Brain microvascular endothelial cell (primary cell): ENCODE measurements at regions not wholly inside any gene's neighbourhood (a gene's known extent, or its start where the extent isn't known, plus 50 kb on each side); places are given as distances from the start of the nearest gene placed in this dataset.

ENCODE experiments used
- DNase-seq: peaks from one replicate; pipeline ENCODE4 v3.0.0-alpha.2; 2020
- H3K27ac ChIP-seq: fragments of 250-450 bp; sonication (Bioruptor Pico); 2 replicates; pipeline ENCODE4 v1.5.1; 2020; ENCODE audit warnings: mild to moderate bottlenecking, moderate library complexity
- H3K27me3 ChIP-seq: fragments of 250-450 bp; sonication (Bioruptor Pico); replicated peaks from 2 replicates; pipeline ENCODE4 v1.5.1; 2020; ENCODE audit warnings: mild to moderate bottlenecking
- H3K36me3 ChIP-seq: fragments of 250-450 bp; sonication (Bioruptor Pico); replicated peaks from 2 replicates; pipeline ENCODE4 v1.5.1; 2020; ENCODE audit warnings: mild to moderate bottlenecking
- H3K4me3 ChIP-seq: 2 replicates; pipeline ENCODE4 v1.5.1; 2011; ENCODE audit warnings: low read depth, mild to moderate bottlenecking, control low read depth, low read length, moderate library complexity
- in situ Hi-C: cut with HindIII; loops from 2 replicates; pipeline ENCODE4 v1.10.0; 2017; ENCODE audit warnings: low sequenced_read_pairs, low pct_ligation_motif_present
- TF ChIP-seq, protein P1 (sequence below): IDR thresholded peaks from 2 replicates; pipeline ENCODE4 v1.5.1; 2011; ENCODE audit warnings: low read depth, mild to moderate bottlenecking, moderate library complexity, low read length, control low read depth, inconsistent platforms; ENCODE audit errors: missing control alignments

DNA sequence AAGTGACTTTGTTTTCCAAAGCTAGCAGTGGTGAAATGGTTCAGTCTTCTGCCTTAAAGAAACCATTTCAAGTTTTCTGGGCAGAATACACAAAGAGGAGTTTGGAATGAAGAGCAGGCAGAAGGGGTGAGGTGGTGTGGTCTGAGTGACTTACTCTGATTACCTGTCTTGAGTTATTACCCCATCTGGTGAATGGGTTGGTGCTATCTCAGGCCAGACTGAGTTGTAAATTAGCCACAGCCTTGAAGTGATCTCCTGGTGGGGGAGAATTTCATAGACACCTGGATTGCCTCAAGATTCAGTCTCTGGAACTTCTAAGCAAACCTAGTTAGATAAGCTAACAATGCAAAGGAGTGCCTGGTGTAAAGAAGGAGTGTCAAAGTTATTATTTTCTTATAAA, 983.5 kb upstream of the NXPH2 start:
- Histone ChIP-seq H3K4me3 (no peak overlapping the region), H3K36me3 (no peaks in the 10 kb centered on the region), H3K27me3 (no peaks in the 10 kb centered on the region), H3K27ac (no peak overlapping the region)
- TF ChIP-seq, protein P1, sequence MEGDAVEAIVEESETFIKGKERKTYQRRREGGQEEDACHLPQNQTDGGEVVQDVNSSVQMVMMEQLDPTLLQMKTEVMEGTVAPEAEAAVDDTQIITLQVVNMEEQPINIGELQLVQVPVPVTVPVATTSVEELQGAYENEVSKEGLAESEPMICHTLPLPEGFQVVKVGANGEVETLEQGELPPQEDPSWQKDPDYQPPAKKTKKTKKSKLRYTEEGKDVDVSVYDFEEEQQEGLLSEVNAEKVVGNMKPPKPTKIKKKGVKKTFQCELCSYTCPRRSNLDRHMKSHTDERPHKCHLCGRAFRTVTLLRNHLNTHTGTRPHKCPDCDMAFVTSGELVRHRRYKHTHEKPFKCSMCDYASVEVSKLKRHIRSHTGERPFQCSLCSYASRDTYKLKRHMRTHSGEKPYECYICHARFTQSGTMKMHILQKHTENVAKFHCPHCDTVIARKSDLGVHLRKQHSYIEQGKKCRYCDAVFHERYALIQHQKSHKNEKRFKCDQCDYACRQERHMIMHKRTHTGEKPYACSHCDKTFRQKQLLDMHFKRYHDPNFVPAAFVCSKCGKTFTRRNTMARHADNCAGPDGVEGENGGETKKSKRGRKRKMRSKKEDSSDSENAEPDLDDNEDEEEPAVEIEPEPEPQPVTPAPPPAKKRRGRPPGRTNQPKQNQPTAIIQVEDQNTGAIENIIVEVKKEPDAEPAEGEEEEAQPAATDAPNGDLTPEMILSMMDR = no peak
- no peak for DNase-seq
- in situ Hi-C loops = no loop called here

- H3K36me3 ChIP-seq = no peaks in the 10 kb centered on the region
- no peak for DNase-seq
- no peak overlapping the region for H3K4me3 ChIP-seq
- TF ChIP-seq, protein P1 = no peak
- in situ Hi-C loops = no loop called here
- H3K27me3 ChIP-seq = no peaks in the 10 kb centered on the region
- H3K27ac ChIP-seq = no peak overlapping the region
Measured at GRCh38 chr2:139759000-139759505, 978.9 kb upstream of the NXPH2 start.

GRCh38 chr2:139746901-139747300, 966.7 kb upstream of the NXPH2 start:
- Histone ChIP-seq H3K27ac (no peak overlapping the region), H3K27me3 (no peaks in the 10 kb centered on the region), H3K4me3 (no peak overlapping the region), H3K36me3 (no peaks in the 10 kb centered on the region)
- DNase-seq = no peak
- in situ Hi-C loops = no loop called here
- TF ChIP-seq, protein P1 = no peak

DNA sequence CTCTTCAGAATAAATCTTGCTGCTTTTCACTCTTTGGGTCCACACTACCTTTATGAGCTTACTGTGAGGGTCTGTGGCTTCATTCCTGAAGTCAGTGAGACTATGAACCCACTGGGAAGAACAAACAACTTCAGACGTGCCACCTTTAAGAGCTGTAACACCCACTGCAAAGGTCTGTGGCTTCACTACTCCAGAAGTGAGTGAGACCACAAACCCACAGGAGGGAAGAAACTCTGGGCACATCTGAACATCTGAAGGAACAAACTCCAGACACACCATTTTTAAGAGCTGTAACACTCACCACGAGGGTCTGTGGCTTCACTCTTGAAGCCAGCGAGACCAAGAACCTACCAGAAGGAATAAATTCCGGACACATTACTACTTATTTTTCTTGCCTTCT, 964.1 kb upstream of the NXPH2 start:
- in situ Hi-C loops = no loop called here
- DNase-seq = no peak
- H3K4me3 ChIP-seq = no peak overlapping the region
- no peaks in the 10 kb centered on the region for H3K27me3 ChIP-seq
- H3K27ac ChIP-seq = no peak overlapping the region
- H3K36me3 ChIP-seq = no peaks in the 10 kb centered on the region
- TF ChIP-seq, protein P1 = no peak

DNA sequence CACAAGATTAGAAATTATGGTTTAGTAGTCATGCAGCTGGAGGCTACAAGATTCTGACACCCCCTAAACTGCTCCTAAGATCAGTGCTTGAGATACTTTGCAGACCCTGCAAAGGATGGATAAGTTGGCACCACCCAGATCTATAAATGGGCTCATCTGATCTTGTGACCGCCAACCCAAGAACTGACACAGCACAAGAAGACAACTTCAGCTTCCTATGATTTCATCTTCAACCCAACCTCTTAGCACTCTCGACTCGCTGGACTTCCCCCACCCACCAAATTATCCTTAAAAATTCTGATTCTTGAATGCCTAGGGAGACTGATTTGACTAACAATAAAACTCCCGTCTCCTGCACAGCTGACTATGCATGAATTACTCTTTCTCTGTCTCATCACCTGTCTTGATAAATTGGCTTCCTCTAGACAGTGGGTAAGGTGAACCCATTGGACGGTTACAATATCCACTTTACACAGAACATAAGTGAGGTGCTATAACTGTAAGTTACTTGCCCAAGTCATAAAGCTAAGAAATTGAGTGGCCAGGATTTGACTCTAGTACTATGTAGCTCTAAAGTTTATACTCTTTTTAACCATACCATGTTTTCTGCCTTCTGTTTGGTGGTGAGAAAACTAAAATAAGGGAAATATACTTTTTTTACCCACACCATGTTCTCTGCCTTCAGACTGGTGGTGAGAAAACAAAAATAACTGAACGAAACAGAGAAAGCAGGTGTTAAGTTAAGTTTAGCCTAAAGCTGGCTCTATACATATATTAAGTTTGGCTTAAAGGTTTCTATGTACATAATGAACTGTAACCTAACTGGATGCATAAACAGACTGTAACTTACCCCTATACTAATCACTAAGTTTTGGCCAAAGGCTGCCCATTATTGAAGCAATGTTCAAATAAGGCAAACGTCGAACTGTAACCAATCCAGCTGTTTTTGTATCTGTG, 962.3 kb upstream of the NXPH2 start:
- TF ChIP-seq, protein P1 = no peak
- H3K27me3 ChIP-seq = no peaks in the 10 kb centered on the region
- H3K27ac ChIP-seq = no peak overlapping the region
- no peaks in the 10 kb centered on the region for H3K36me3 ChIP-seq
- no peak for DNase-seq
- no peak overlapping the region for H3K4me3 ChIP-seq
- in situ Hi-C loops = no loop called here

DNA sequence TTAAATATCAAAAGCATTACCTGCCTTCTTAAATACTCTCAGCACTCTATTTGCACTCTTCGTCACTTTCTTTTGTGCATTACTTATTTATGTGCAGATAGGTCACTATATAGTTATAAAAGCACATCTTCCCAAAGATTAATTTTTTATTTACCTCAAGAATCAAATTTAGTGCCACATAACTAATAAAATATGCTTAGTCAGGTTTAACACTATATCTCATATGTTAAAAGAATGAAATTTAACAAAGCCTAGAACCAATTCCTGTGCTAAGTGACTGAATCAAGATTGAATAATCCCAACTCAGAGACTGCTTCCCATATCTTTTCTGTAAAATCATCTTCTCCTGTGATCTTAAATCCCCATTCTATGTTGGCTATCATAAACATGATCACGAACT, 957.5 kb upstream of the NXPH2 start:
- H3K36me3 ChIP-seq = no peaks in the 10 kb centered on the region
- no peak for DNase-seq
- no peaks in the 10 kb centered on the region for H3K27me3 ChIP-seq
- no peak overlapping the region for H3K4me3 ChIP-seq
- H3K27ac ChIP-seq = no peak overlapping the region
- TF ChIP-seq, protein P1 = no peak
- in situ Hi-C loops = no loop called here
